ENCODE measurements at regions not wholly inside any gene's neighbourhood (a gene's known extent, or its start where the extent isn't known, plus 50 kb on each side); places are given as distances from the start of the nearest gene placed in this dataset.

DNA sequence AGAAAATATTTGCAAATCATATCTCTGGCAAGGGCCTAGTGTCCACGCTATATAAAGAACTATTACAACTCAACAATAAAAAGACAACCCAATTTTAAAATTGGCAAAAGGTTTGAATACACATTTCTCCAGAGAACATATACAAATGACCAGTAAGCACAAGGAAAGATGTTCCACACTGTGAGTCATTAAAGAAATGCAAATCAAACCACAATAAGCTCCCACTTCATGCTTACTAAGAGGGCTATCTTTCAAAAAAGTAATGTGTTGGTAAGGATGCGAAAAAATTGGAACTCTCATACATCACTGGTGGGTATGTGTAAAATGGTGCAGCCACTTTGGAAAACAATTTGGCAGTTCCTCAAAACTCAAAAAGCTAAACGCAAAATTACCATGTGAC, 884.0 kb upstream of the INTU start:
- Histone ChIP-seq H3K9ac (ENCODE audit: low read depth in 1 of 2, low read length in 2 of 2) (no peak overlapping the region), H3K36me3 (ENCODE audit: control insufficient read depth in 4 of 4, insufficient read depth in 3 of 4, low read depth in 1 of 4, low read length in 3 of 4) (no peaks in the 10 kb centered on the region), H3K27ac (ENCODE audit: low read depth in 1 of 2, low read length in 2 of 2) (no peak overlapping the region), H3K4me1 (ENCODE audit: control insufficient read depth in 4 of 4, insufficient read depth in 4 of 4, low read length in 3 of 4) (no peaks in the 10 kb centered on the region), H3K27me3 (ENCODE audit: control insufficient read depth in 4 of 4, insufficient read depth in 4 of 4, low read length in 3 of 4) (no peaks in the 10 kb centered on the region), H3K9me3 (ENCODE audit: control insufficient read depth in 4 of 4, low read length in 3 of 4) (no peaks in the 10 kb centered on the region), H3K4me3 (ENCODE audit: low read depth in 1 of 3, low read length in 3 of 3) (no peak overlapping the region)
- 89% methylated on average over 3 of the region's 3 CpGs for WGBS
- TF ChIP-seq EGR1 (IDR thresholded peaks at IDR 0.05; ENCODE audit: low read depth in 2 of 2) (no peak), YY1 (IDR thresholded peaks at IDR 0.05) (no peak), FOXA2 (IDR thresholded peaks at IDR 0.05) (no peak), NR2F2 (IDR thresholded peaks at IDR 0.05) (no peak), HNF4A (conservative IDR thresholded peaks at IDR 0.05) (no peak), FOXA1 (IDR thresholded peaks at IDR 0.05) (no peak)
- TF ChIP-seq, protein P1, sequence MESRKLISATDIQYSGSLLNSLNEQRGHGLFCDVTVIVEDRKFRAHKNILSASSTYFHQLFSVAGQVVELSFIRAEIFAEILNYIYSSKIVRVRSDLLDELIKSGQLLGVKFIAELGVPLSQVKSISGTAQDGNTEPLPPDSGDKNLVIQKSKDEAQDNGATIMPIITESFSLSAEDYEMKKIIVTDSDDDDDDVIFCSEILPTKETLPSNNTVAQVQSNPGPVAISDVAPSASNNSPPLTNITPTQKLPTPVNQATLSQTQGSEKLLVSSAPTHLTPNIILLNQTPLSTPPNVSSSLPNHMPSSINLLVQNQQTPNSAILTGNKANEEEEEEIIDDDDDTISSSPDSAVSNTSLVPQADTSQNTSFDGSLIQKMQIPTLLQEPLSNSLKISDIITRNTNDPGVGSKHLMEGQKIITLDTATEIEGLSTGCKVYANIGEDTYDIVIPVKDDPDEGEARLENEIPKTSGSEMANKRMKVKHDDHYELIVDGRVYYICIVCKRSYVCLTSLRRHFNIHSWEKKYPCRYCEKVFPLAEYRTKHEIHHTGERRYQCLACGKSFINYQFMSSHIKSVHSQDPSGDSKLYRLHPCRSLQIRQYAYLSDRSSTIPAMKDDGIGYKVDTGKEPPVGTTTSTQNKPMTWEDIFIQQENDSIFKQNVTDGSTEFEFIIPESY (IDR thresholded peaks at IDR 0.05): no peak
- TF ChIP-seq, protein P2, sequence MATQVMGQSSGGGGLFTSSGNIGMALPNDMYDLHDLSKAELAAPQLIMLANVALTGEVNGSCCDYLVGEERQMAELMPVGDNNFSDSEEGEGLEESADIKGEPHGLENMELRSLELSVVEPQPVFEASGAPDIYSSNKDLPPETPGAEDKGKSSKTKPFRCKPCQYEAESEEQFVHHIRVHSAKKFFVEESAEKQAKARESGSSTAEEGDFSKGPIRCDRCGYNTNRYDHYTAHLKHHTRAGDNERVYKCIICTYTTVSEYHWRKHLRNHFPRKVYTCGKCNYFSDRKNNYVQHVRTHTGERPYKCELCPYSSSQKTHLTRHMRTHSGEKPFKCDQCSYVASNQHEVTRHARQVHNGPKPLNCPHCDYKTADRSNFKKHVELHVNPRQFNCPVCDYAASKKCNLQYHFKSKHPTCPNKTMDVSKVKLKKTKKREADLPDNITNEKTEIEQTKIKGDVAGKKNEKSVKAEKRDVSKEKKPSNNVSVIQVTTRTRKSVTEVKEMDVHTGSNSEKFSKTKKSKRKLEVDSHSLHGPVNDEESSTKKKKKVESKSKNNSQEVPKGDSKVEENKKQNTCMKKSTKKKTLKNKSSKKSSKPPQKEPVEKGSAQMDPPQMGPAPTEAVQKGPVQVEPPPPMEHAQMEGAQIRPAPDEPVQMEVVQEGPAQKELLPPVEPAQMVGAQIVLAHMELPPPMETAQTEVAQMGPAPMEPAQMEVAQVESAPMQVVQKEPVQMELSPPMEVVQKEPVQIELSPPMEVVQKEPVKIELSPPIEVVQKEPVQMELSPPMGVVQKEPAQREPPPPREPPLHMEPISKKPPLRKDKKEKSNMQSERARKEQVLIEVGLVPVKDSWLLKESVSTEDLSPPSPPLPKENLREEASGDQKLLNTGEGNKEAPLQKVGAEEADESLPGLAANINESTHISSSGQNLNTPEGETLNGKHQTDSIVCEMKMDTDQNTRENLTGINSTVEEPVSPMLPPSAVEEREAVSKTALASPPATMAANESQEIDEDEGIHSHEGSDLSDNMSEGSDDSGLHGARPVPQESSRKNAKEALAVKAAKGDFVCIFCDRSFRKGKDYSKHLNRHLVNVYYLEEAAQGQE (IDR thresholded peaks at IDR 0.05): no peak
- TF ChIP-seq, protein P3, sequence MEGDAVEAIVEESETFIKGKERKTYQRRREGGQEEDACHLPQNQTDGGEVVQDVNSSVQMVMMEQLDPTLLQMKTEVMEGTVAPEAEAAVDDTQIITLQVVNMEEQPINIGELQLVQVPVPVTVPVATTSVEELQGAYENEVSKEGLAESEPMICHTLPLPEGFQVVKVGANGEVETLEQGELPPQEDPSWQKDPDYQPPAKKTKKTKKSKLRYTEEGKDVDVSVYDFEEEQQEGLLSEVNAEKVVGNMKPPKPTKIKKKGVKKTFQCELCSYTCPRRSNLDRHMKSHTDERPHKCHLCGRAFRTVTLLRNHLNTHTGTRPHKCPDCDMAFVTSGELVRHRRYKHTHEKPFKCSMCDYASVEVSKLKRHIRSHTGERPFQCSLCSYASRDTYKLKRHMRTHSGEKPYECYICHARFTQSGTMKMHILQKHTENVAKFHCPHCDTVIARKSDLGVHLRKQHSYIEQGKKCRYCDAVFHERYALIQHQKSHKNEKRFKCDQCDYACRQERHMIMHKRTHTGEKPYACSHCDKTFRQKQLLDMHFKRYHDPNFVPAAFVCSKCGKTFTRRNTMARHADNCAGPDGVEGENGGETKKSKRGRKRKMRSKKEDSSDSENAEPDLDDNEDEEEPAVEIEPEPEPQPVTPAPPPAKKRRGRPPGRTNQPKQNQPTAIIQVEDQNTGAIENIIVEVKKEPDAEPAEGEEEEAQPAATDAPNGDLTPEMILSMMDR (IDR thresholded peaks at IDR 0.05; ENCODE audit: low read depth, low read length, missing input control): no peak
- no peak for DNase-seq (ENCODE audit: low spot score)

DNA sequence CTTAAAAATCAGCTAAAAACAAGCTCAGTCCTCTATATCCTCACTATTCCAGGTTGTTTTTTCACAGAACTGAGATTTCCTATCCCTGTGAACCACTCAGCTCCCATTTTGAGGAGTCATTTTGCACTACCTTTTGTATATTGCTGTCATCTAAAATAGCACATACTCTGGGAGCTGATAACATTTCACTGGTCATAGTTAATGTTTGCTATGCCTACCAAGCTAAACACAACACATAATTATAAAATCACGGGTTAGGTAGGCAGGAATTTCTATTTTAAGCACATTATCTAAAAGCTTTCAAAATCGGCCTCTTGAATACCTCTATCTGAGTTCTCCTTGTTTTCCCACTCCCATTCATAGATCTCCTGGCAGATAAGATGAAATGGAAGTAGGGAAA, 882.0 kb upstream of the INTU start:
- 28% methylated on average over 2 of the region's 2 CpGs for WGBS
- H3K9me3 ChIP-seq (ENCODE audit: control insufficient read depth in 4 of 4, low read length in 3 of 4): no peaks in the 10 kb centered on the region
- H3K9ac ChIP-seq (ENCODE audit: low read depth in 1 of 2, low read length in 2 of 2): no peak overlapping the region
- no peak for DNase-seq (ENCODE audit: low spot score)
- H3K4me3 ChIP-seq (ENCODE audit: low read depth in 1 of 3, low read length in 3 of 3): no peak overlapping the region
- H3K36me3 ChIP-seq (ENCODE audit: control insufficient read depth in 4 of 4, insufficient read depth in 3 of 4, low read depth in 1 of 4, low read length in 3 of 4): no peaks in the 10 kb centered on the region
- no peak for TF ChIP-seq TAF1 (conservative IDR thresholded peaks at IDR 0.05)
- TF ChIP-seq FOXA1 (IDR thresholded peaks at IDR 0.05): no peak
- H3K4me1 ChIP-seq (ENCODE audit: control insufficient read depth in 4 of 4, insufficient read depth in 4 of 4, low read length in 3 of 4): no peaks in the 10 kb centered on the region
- no peak overlapping the region for H3K27ac ChIP-seq (ENCODE audit: low read depth in 1 of 2, low read length in 2 of 2)
- H3K27me3 ChIP-seq (ENCODE audit: control insufficient read depth in 4 of 4, insufficient read depth in 4 of 4, low read length in 3 of 4): no peaks in the 10 kb centered on the region

DNA sequence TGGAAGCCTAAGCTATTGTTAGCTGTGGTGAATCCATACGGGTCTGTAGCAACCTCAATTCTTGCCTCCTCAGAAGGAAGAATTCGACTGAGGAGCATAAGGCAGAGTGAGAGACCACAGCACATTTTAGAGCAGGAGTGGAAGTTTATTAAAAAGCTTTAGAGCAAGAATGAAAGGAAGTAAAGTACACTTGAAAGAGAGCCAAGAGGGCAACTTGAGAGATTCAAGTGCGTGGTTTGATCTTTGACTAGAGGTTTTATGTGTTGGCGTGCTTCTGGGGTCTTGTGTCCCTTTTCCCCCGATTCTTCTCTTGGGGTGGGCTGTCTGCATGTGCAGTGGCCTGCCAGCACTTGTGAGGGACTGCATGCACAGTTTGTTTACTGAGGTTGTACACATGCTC, 880.6 kb upstream of the INTU start:
- WGBS: 68% methylated on average over 5 of the region's 5 CpGs
- no peaks in the 10 kb centered on the region for H3K36me3 ChIP-seq (ENCODE audit: control insufficient read depth in 4 of 4, insufficient read depth in 3 of 4, low read depth in 1 of 4, low read length in 3 of 4)
- H3K9ac ChIP-seq (ENCODE audit: low read depth in 1 of 2, low read length in 2 of 2): no peak overlapping the region
- no peak for DNase-seq (ENCODE audit: low spot score)
- H3K4me3 ChIP-seq (ENCODE audit: low read depth in 1 of 3, low read length in 3 of 3): no peak overlapping the region
- no peak overlapping the region for H3K27ac ChIP-seq (ENCODE audit: low read depth in 1 of 2, low read length in 2 of 2)
- H3K4me1 ChIP-seq (ENCODE audit: control insufficient read depth in 4 of 4, insufficient read depth in 4 of 4, low read length in 3 of 4): no peaks in the 10 kb centered on the region
- no peaks in the 10 kb centered on the region for H3K9me3 ChIP-seq (ENCODE audit: control insufficient read depth in 4 of 4, low read length in 3 of 4)
- TF ChIP-seq JUND (IDR thresholded peaks at IDR 0.05) (no peak), GABPA (IDR thresholded peaks at IDR 0.05 in 1 of 2, conservative IDR thresholded peaks at IDR 0.05 in 1 of 2) (no peak)
- H3K27me3 ChIP-seq (ENCODE audit: control insufficient read depth in 4 of 4, insufficient read depth in 4 of 4, low read length in 3 of 4): no peaks in the 10 kb centered on the region
